H9 (cell line): ENCODE measurements at regions not wholly inside any gene's neighbourhood (a gene's known extent, or its start where the extent isn't known, plus 50 kb on each side); places are given as distances from the start of the nearest gene placed in this dataset.

Experiments
- DNase-seq: peaks from one replicate; pipeline ENCODE4 v3.0.0-alpha.2; 2017
- H2AFZ ChIP-seq: one replicate; pipeline ENCODE4 v1.6.1; 2013; ENCODE audit warnings: mild to moderate bottlenecking, low read length, control low read depth, moderate library complexity
- H2AK5ac ChIP-seq: 2 replicates; pipeline ENCODE4 v1.6.1; 2013; ENCODE audit warnings: low read length, control low read depth, mixed read lengths; ENCODE audit not compliant: insufficient read length
- H2BK120ac ChIP-seq: one replicate; pipeline ENCODE4 v1.6.1; 2013; ENCODE audit warnings: low read depth, mild to moderate bottlenecking, low read length, control low read depth, inconsistent platforms; ENCODE audit not compliant: poor library complexity, severe bottlenecking
- H2BK12ac ChIP-seq: 2 replicates; pipeline ENCODE4 v1.6.1; 2013; ENCODE audit warnings: low read length, control low read depth, mixed read lengths, low read depth; ENCODE audit not compliant: insufficient read length
- H2BK15ac ChIP-seq: 2 replicates; pipeline ENCODE4 v1.6.1; 2013; ENCODE audit warnings: low read depth, low read length, control low read depth
- H2BK20ac ChIP-seq: one replicate; pipeline ENCODE4 v1.6.1; 2013; ENCODE audit warnings: low read depth, mild to moderate bottlenecking, low read length, control low read depth, inconsistent platforms; ENCODE audit not compliant: poor library complexity, severe bottlenecking
- H2BK5ac ChIP-seq: 2 replicates; pipeline ENCODE4 v1.6.1; 2013; ENCODE audit warnings: low read length, control low read depth, mixed read lengths; ENCODE audit not compliant: insufficient read length
- H3K14ac ChIP-seq: 2 replicates; pipeline ENCODE4 v1.6.1; 2013; ENCODE audit warnings: low read length, control low read depth; ENCODE audit not compliant: insufficient read depth
- H3K18ac ChIP-seq: 2 replicates; pipeline ENCODE4 v1.6.1; 2013; ENCODE audit warnings: low read depth, mild to moderate bottlenecking, mixed read lengths, low read length, control low read depth; ENCODE audit not compliant: insufficient read length
- H3K23ac ChIP-seq: 2 replicates; pipeline ENCODE4 v1.6.1; 2013; ENCODE audit warnings: low read length, control low read depth, mixed read lengths, low read depth; ENCODE audit not compliant: insufficient read length
- H3K23me2 ChIP-seq: 2 replicates; pipeline ENCODE4 v1.6.1; 2013; ENCODE audit warnings: low read depth, mild to moderate bottlenecking, mixed read lengths, low read length, control low read depth; ENCODE audit not compliant: insufficient read length, poor library complexity, severe bottlenecking
- H3K27ac ChIP-seq: 2 replicates; pipeline ENCODE4 v1.5.1; 2013; ENCODE audit warnings: low read length, control low read depth, mixed read lengths, low read depth; ENCODE audit not compliant: insufficient read length
- H3K27me3 ChIP-seq: 2 replicates; pipeline ENCODE4 v1.6.1; 2013; ENCODE audit warnings: low read length, control low read depth, inconsistent platforms; ENCODE audit not compliant: insufficient read depth
- H3K4ac ChIP-seq: 2 replicates; pipeline ENCODE4 v1.6.1; 2013; ENCODE audit warnings: low read depth, mild to moderate bottlenecking, control low read depth, inconsistent platforms, low read length, moderate library complexity
- H3K4me1 ChIP-seq: 2 replicates; pipeline ENCODE4 v1.6.1; 2013; ENCODE audit warnings: low read length, control low read depth, inconsistent platforms; ENCODE audit not compliant: insufficient read depth
- H3K4me2 ChIP-seq: 2 replicates; pipeline ENCODE4 v1.6.1; 2013; ENCODE audit warnings: low read length, control low read depth, mixed read lengths; ENCODE audit not compliant: insufficient read length, insufficient read depth
- H3K56ac ChIP-seq: 2 replicates; pipeline ENCODE4 v1.6.1; 2013; ENCODE audit warnings: low read depth, mild to moderate bottlenecking, mixed read lengths, low read length, control low read depth; ENCODE audit not compliant: insufficient read length
- H3K79me1 ChIP-seq: 2 replicates; pipeline ENCODE4 v1.6.1; 2013; ENCODE audit warnings: low read depth, mild to moderate bottlenecking, moderate library complexity, low read length, control low read depth, inconsistent platforms; ENCODE audit not compliant: insufficient read depth, poor library complexity, severe bottlenecking
- H3K79me2 ChIP-seq: 2 replicates; pipeline ENCODE4 v1.6.1; 2013; ENCODE audit warnings: low read length, control low read depth, inconsistent platforms; ENCODE audit not compliant: insufficient read depth
- H3K9ac ChIP-seq: 2 replicates; pipeline ENCODE4 v1.6.1; 2013; ENCODE audit warnings: low read length, control low read depth, mixed read lengths; ENCODE audit not compliant: insufficient read length; ENCODE audit errors: extremely low read depth
- H3K9me3 ChIP-seq: one replicate; pipeline ENCODE4 v1.6.1; 2013; ENCODE audit warnings: low read depth, low read length, inconsistent platforms; ENCODE audit not compliant: control insufficient read depth
- H3T11ph ChIP-seq: one replicate; pipeline ENCODE4 v1.6.1; 2013; ENCODE audit warnings: mild to moderate bottlenecking, low read length, control low read depth, inconsistent platforms
- H4K20me1 ChIP-seq: one replicate; pipeline ENCODE4 v1.6.1; 2013; ENCODE audit not compliant: control insufficient read depth, insufficient read length, insufficient read depth
- H4K5ac ChIP-seq: 2 replicates; pipeline ENCODE4 v1.6.1; 2013; ENCODE audit warnings: low read depth, mild to moderate bottlenecking, mixed read lengths, low read length, control low read depth; ENCODE audit not compliant: insufficient read length
- H4K8ac ChIP-seq: replicated peaks from 2 replicates; pipeline ENCODE4 v1.6.1; 2013; ENCODE audit warnings: low read length, control low read depth, mixed read lengths, low read depth; ENCODE audit not compliant: insufficient read length
- H4K91ac ChIP-seq: 2 replicates; pipeline ENCODE4 v1.6.1; 2013; ENCODE audit warnings: low read depth, mild to moderate bottlenecking, moderate library complexity, mixed read lengths, low read length, control low read depth; ENCODE audit not compliant: insufficient read length
- H3K27ac Mint-ChIP-seq, 3 experiments: 2 replicates in 2 of 3; 3 replicates in 1 of 3; pipeline ENCODE4 v1.8.0; 2020 to 2021; ENCODE audit warnings: mixed read lengths in 3 of 3, mild to moderate bottlenecking in 1 of 3, moderate library complexity in 1 of 3
- H3K27me3 Mint-ChIP-seq: 2 replicates; pipeline ENCODE4 v1.8.0; 2021; ENCODE audit warnings: low read depth, mild to moderate bottlenecking, moderate library complexity, mixed read lengths
- H3K36me3 Mint-ChIP-seq, 3 experiments: 2 replicates in 2 of 3; 3 replicates in 1 of 3; pipeline ENCODE4 v1.8.0; 2020 to 2021; ENCODE audit warnings: low read depth in 3 of 3, mixed read lengths in 3 of 3; ENCODE audit not compliant: insufficient read depth in 1 of 3
- H3K4me1 Mint-ChIP-seq, 2 experiments: 2 replicates each; pipeline ENCODE4 v1.8.0; 2020; ENCODE audit warnings: mixed read lengths in 2 of 2
- H3K4me3 Mint-ChIP-seq, 2 experiments: 2 replicates in 1 of 2; 3 replicates in 1 of 2; pipeline ENCODE4 v1.8.0; 2020 to 2021; ENCODE audit warnings: mild to moderate bottlenecking in 2 of 2, mixed read lengths in 2 of 2, moderate library complexity in 1 of 2
- H3K9me3 Mint-ChIP-seq, 2 experiments: 2 replicates in 1 of 2; 3 replicates in 1 of 2; pipeline ENCODE4 v1.8.0; 2020; ENCODE audit warnings: mild to moderate bottlenecking in 2 of 2, mixed read lengths in 2 of 2, moderate library complexity in 1 of 2
- CTCF ChIP-seq: fragments of 200-600 bp; sonication (generic); conservative IDR thresholded peaks from 3 replicates; pipeline ENCODE4 v1.8.0; 2021; ENCODE audit warnings: antibody characterized with exemption, mild to moderate bottlenecking
- WGBS: extraction: QIAGEN DNeasy Blood & Tissue Kit; methylation state at CpG from one replicate; pipeline ENCODE4 v1.1.7; 2013; ENCODE audit warnings: missing lambda C conversion rate, low lambda C conversion rate, mixed read lengths; ENCODE audit not compliant: insufficient read length; ENCODE audit errors: extremely low coverage; 5-methylcytosine and 5-hydroxymethylcytosine counted together

GRCh38 chr6:47416396-47417345 is 60.9 kb upstream of the CD2AP start:
- DNase-seq, result no peak
- Histone ChIP-seq H3K14ac (no peak overlapping the region), H3K79me2 (no peaks in the 10 kb centered on the region), H2AFZ (no peak overlapping the region), H3K4me1 (no peaks in the 10 kb centered on the region), H4K5ac (no peak overlapping the region), H3K79me1 (no peaks in the 10 kb centered on the region), H2BK15ac (no peak overlapping the region), H3K23ac (no peak overlapping the region), H3K23me2 (no peaks in the 10 kb centered on the region), H3K27me3 (no peaks in the 10 kb centered on the region), H2BK120ac (no peak overlapping the region), H3K56ac (no peak overlapping the region), H2BK12ac (no peak overlapping the region), H2BK20ac (no peak overlapping the region), H3K18ac (no peak overlapping the region), H4K91ac (no peak overlapping the region), H2BK5ac (no peak overlapping the region), H3K27ac (no peak overlapping the region), H3K9me3 (no peaks in the 10 kb centered on the region), H4K8ac (no peak overlapping the region), H4K20me1 (no peaks in the 10 kb centered on the region), H2AK5ac (no peak overlapping the region), H3K4ac (no peak overlapping the region), H3K9ac (no peak overlapping the region), H3K4me2 (no peak overlapping the region), H3T11ph (no peak overlapping the region)
- Mint-ChIP-seq H3K9me3 (no peaks in the 10 kb centered on the region), H3K4me1 (peaks cover 5 to 16% of the 10 kb centered on the region in 2 experiments; a peak in 3 of 4 replicates), H3K4me3 (no peak overlapping the region), H3K36me3 (no peaks in the 10 kb centered on the region), H3K27me3 (no peaks in the 10 kb centered on the region), H3K27ac (no peak overlapping the region)
- WGBS, result no CpG with 5 or more reads among the region's 4 CpGs
- TF ChIP-seq CTCF, result no peak
